ENCODE measurements at regions not wholly inside any gene's neighbourhood (a gene's known extent, or its start where the extent isn't known, plus 50 kb on each side); places are given as distances from the start of the nearest gene placed in this dataset.

DNA sequence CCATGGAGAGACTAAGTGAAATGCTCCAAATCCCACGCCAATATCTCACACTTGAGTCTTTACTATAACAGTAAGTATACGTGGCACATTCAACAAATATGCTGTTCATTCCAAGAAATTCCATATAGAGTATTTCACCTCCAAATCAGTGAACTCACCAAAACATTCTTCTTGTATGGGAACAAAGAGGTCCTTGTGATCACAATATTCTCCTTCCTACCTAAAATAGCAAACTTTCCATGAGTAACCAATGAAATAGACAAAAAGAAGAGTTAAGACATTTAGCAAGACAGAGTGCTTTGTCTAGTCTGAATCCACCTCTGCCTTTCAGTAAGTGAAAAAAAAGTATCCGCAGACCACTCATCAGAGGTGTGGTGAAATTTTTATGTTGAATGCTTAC is 77.3 kb upstream of the NXPH1 start:
- peaks cover 5% of the 10 kb centered on the region for H3K9me3 Mint-ChIP-seq

DNA sequence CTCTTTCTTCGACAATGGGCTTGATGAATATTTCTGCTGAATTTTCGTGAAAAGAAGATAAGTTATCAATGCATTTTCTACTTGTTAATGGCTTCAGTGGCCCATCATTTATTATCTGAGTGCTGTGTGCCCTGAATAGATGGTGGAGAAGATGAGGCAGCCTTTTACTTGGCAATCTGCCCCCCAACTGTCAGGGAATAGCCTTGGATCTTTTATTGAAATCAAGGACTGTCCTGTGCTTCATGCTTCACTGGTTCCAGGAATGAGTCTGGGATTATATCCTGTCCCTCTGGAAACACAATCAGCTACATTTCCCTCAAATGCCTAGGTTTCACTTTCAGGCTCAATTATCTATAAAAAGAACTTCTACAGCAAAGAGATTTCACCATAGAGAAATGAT is 75.9 kb upstream of the NXPH1 start:
- Mint-ChIP-seq H3K9me3 (peaks cover 3% of the 10 kb centered on the region), H3K27ac (ENCODE audit: unreplicated experiment) (no peak overlapping the region), H3K4me3 (no peak overlapping the region), H3K36me3 (ENCODE audit: low read depth) (no peaks in the 10 kb centered on the region), H3K27me3 (ENCODE audit: low read depth) (no peaks in the 10 kb centered on the region), H3K4me1 (peaks cover 28% of the 10 kb centered on the region)
- DNase-seq (ENCODE audit: low read depth, low spot score) = no peak
- no peak for TF ChIP-seq CTCF (conservative IDR thresholded peaks at IDR 0.05)

More for the DNA sequence above, 77.3 kb upstream of the NXPH1 start:
- peaks cover 3% of the 10 kb centered on the region for H3K36me3 Mint-ChIP-seq (ENCODE audit: low read depth)
- no peak for TF ChIP-seq CTCF (conservative IDR thresholded peaks at IDR 0.05)
- DNase-seq (ENCODE audit: low read depth, low spot score) = no peak
- peaks cover 26% of the 10 kb centered on the region for H3K4me1 Mint-ChIP-seq
- H3K4me3 Mint-ChIP-seq = no peak overlapping the region
- no peaks in the 10 kb centered on the region for H3K27me3 Mint-ChIP-seq (ENCODE audit: low read depth)
- H3K27ac Mint-ChIP-seq (ENCODE audit: unreplicated experiment) = no peak overlapping the region

DNA sequence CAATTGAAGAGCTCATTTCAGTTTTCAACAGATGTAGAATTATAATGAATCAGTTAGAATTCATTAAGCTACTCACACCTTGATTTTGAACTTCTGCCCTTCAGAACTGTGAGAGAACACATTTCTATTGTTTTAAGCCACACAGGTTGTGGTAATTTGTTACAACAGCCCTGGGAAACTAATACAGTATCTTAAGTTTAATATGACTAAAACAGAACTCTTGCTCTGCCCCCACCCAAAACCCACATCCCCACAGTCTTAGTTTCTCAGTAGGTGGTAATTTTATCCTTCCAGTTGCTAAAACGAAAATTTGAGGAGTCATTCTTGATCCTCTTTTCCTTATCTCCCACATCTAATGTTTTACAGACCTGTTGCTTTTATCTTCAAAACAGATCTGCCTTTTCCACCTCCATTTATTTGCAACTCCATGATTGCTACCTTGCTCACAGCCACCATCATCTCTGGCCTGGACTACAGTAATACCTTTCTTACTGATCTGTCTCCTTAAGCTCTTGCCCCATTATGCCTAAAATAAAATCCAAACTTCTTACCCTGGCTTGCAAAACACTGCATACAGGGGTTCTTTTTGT is 72.8 kb upstream of the NXPH1 start:
- Mint-ChIP-seq H3K4me1 (peaks cover 27% of the 10 kb centered on the region), H3K9me3 (peaks cover 3% of the 10 kb centered on the region)

GRCh38 chr7:8362723-8363369 is 70.6 kb upstream of the NXPH1 start:
- Mint-ChIP-seq H3K4me1 (peaks cover 20% of the 10 kb centered on the region), H3K4me3 (no peak overlapping the region), H3K27ac (ENCODE audit: unreplicated experiment) (no peak overlapping the region), H3K36me3 (ENCODE audit: low read depth) (no peaks in the 10 kb centered on the region), H3K9me3 (peaks cover 3% of the 10 kb centered on the region), H3K27me3 (ENCODE audit: low read depth) (no peaks in the 10 kb centered on the region)
- DNase-seq (ENCODE audit: low read depth, low spot score) = no peak
- TF ChIP-seq CTCF (conservative IDR thresholded peaks at IDR 0.05) = no peak

More for the DNA sequence above, 72.8 kb upstream of the NXPH1 start:
- Mint-ChIP-seq H3K4me3 (no peak overlapping the region), H3K27ac (ENCODE audit: unreplicated experiment) (no peak overlapping the region), H3K27me3 (ENCODE audit: low read depth) (no peaks in the 10 kb centered on the region), H3K36me3 (ENCODE audit: low read depth) (no peaks in the 10 kb centered on the region)
- TF ChIP-seq CTCF (conservative IDR thresholded peaks at IDR 0.05) = no peak
- no peak for DNase-seq (ENCODE audit: low read depth, low spot score)

DNA sequence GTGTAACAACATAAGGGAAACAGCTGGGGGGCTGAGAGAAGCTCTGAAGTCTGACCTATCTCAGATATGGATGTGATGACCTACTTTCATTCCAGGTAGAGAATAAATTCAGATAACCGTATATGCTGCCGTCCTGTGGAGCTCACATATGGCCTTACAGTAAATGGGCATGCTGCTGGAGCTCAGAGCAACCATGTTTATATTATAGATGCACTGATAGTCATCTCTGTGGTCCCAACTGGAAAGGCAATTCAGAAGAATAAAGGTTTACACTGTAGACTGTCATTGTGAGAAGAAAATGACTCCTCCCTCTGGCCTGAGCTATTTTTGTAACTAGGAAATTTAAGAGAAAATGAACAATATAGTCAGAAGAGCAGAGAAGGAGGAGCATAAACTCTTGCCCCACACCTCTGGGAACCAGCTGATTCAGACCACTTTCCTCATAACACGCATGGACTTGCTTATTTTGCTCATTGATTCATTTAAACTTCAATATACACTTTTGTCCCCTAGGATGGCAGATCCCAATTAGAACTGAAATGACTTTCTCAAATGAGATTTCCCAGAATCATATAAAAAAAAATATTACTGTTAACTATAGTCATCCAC is 69.9 kb upstream of the NXPH1 start:
- DNase-seq (ENCODE audit: low read depth, low spot score) = no peak
- no peaks in the 10 kb centered on the region for H3K27me3 Mint-ChIP-seq (ENCODE audit: low read depth)
- no peak overlapping the region for H3K4me3 Mint-ChIP-seq
- H3K4me1 Mint-ChIP-seq = peaks cover 20% of the 10 kb centered on the region
- TF ChIP-seq CTCF (conservative IDR thresholded peaks at IDR 0.05) = no peak
- H3K27ac Mint-ChIP-seq (ENCODE audit: unreplicated experiment) = no peak overlapping the region
- no peaks in the 10 kb centered on the region for H3K36me3 Mint-ChIP-seq (ENCODE audit: low read depth)
- peaks cover 7% of the 10 kb centered on the region for H3K9me3 Mint-ChIP-seq

Measured in neural crest cell (in vitro differentiated cells).